Gastrocnemius medialis (tissue), 4 donors: ENCODE measurements at regions not wholly inside any gene's neighbourhood (a gene's known extent, or its start where the extent isn't known, plus 50 kb on each side); places are given as distances from the start of the nearest gene placed in this dataset.

ENCODE experiments used
- ATAC-seq, 2 donors: fragments of 150-250 bp; one replicate each; pipeline ENCODE4 v1.9.1; 2016
- DNase-seq, 2 donors: peaks; one replicate each; pipeline ENCODE4 v3.0.0-alpha.2; 2019
- H3K27ac ChIP-seq, 4 donors: fragments of 200-600 bp; sonication (generic); 1 replicate in 1 of 4; 2 replicates in 3 of 4; pipeline ENCODE4 v1.5.1; 2016 to 2018; ENCODE audit warnings: mild to moderate bottlenecking in 2 of 4, moderate library complexity in 1 of 4
- H3K27me3 ChIP-seq, 3 donors: fragments of 200-600 bp; sonication (generic) in 2 of 3; 1 replicate in 1 of 3; 2 replicates in 2 of 3; pipeline versions ENCODE4 v1.5.1 to v1.6.0; 2016 to 2019; ENCODE audit warnings: mild to moderate bottlenecking in 1 of 3, moderate library complexity in 1 of 3
- H3K36me3 ChIP-seq, 2 donors: fragments of 200-600 bp; sonication (generic) in 1 of 2; one replicate each; pipeline ENCODE4 v1.5.1; 2017 to 2018
- H3K4me1 ChIP-seq, 2 donors: fragments of 200-600 bp; sonication (generic) in 1 of 2; one replicate each; pipeline ENCODE4 v1.5.1; 2016 to 2017; ENCODE audit warnings: mild to moderate bottlenecking in 2 of 2
- H3K4me3 ChIP-seq, 4 donors: fragments of 200-600 bp; sonication (generic) in 3 of 4; 1 replicate in 1 of 4; 2 replicates in 3 of 4; pipeline ENCODE4 v1.5.1; 2016 to 2019; ENCODE audit warnings: mild to moderate bottlenecking in 2 of 4
- H3K9me3 ChIP-seq, 3 donors: fragments of 200-600 bp; sonication (generic) in 2 of 3; 1 replicate in 1 of 3; 2 replicates in 2 of 3; pipeline ENCODE4 v1.5.1; 2016 to 2019
- CTCF ChIP-seq, 5 experiments: fragments of 450-650 bp in 3 of 5; fragments of 200-600 bp in 2 of 5; sonication (generic) in 2 of 5; IDR thresholded peaks in 4 of 5; conservative IDR thresholded peaks in 1 of 5; 1 replicate in 4 of 5; 2 replicates in 1 of 5; pipeline ENCODE4 v1.5.1; 2016 to 2019; ENCODE audit warnings: antibody characterized with exemption in 5 of 5, mild to moderate bottlenecking in 3 of 5, moderate library complexity in 3 of 5
- POLR2A ChIP-seq, 2 donors: fragments of 450-650 bp; IDR thresholded peaks; one replicate each; pipeline ENCODE4 v1.6.1; 2017; ENCODE audit warnings: antibody characterized with exemption in 2 of 2, mild to moderate bottlenecking in 2 of 2, moderate library complexity in 2 of 2
- in situ Hi-C, 4 donors: fragments of 200-750 bp; cut with MboI; loops; one replicate each; pipeline versions ENCODE4 v1.15.0 to v1.8.0; 2017; ENCODE audit warnings: low sequenced_read_pairs in 4 of 4
- intact Hi-C: fragments of 100-400 bp; cut with DNase I; formaldehyde crosslinking; loops from one replicate; pipeline ENCODE4 v1.15.1; 2023; ENCODE audit warnings: low total_unique reads

GRCh38 chr7:155227004-155227787 lies 70.5 kb upstream of the INSIG1 start:
- TF ChIP-seq CTCF (IDR thresholded peaks at IDR 0.05 in 4 of 5, conservative IDR thresholded peaks at IDR 0.05 in 1 of 5) = no peak
- in situ Hi-C loops = no loop called here
- Histone ChIP-seq H3K27ac (no peak overlapping the region), H3K27me3 (no peaks in the 10 kb centered on the region), H3K36me3 (no peaks in the 10 kb centered on the region), H3K4me1 (no peaks in the 10 kb centered on the region), H3K4me3 (no peak overlapping the region), H3K9me3 (no peaks in the 10 kb centered on the region)
- no peak for DNase-seq
- intact Hi-C loops = no loop called here
- ATAC-seq = no peak

GRCh38 chr7:155227788-155228458 lies 69.8 kb upstream of the INSIG1 start:
- H3K27me3 ChIP-seq = no peaks in the 10 kb centered on the region
- DNase-seq (no peak), ATAC-seq (no peak)
- no peaks in the 10 kb centered on the region for H3K36me3 ChIP-seq
- intact Hi-C loops (no loop called here), in situ Hi-C loops (no loop called here)
- no peaks in the 10 kb centered on the region for H3K4me1 ChIP-seq
- no peak for TF ChIP-seq CTCF (IDR thresholded peaks at IDR 0.05 in 4 of 5, conservative IDR thresholded peaks at IDR 0.05 in 1 of 5)
- no peak for TF ChIP-seq POLR2A (IDR thresholded peaks at IDR 0.05)
- H3K9me3 ChIP-seq = no peaks in the 10 kb centered on the region
- no peak overlapping the region for H3K27ac ChIP-seq
- no peak overlapping the region for H3K4me3 ChIP-seq

GRCh38 chr7:155228459-155228845 lies 69.2 kb upstream of the INSIG1 start:
- intact Hi-C loops (no loop called here), in situ Hi-C loops (no loop called here)
- Histone ChIP-seq H3K36me3 (no peaks in the 10 kb centered on the region), H3K27ac (no peak overlapping the region), H3K27me3 (no peaks in the 10 kb centered on the region), H3K4me3 (no peak overlapping the region), H3K4me1 (no peaks in the 10 kb centered on the region), H3K9me3 (no peaks in the 10 kb centered on the region)
- ATAC-seq (no peak), DNase-seq (no peak)
- no peak for TF ChIP-seq CTCF (IDR thresholded peaks at IDR 0.05 in 4 of 5, conservative IDR thresholded peaks at IDR 0.05 in 1 of 5)
- TF ChIP-seq POLR2A (IDR thresholded peaks at IDR 0.05) = no peak

- no peak overlapping the region for H3K27ac ChIP-seq
- TF ChIP-seq POLR2A (IDR thresholded peaks at IDR 0.05) (no peak), CTCF (IDR thresholded peaks at IDR 0.05 in 4 of 5, conservative IDR thresholded peaks at IDR 0.05 in 1 of 5) (no peak)
- ATAC-seq = no peak
- intact Hi-C loops (no loop called here), in situ Hi-C loops (no loop called here)
- no peaks in the 10 kb centered on the region for H3K4me1 ChIP-seq
- no peaks in the 10 kb centered on the region for H3K27me3 ChIP-seq
- no peaks in the 10 kb centered on the region for H3K36me3 ChIP-seq
- no peak for DNase-seq
- H3K9me3 ChIP-seq = no peaks in the 10 kb centered on the region
- H3K4me3 ChIP-seq = no peak overlapping the region
Observed at GRCh38 chr7:155228894-155229293, 68.8 kb upstream of the INSIG1 start.
